PC-3 (cell line): ENCODE measurements at regions not wholly inside any gene's neighbourhood (a gene's known extent, or its start where the extent isn't known, plus 50 kb on each side); places are given as distances from the start of the nearest gene placed in this dataset.

Experiments used
- EZH2 ChIP-seq: fragments of 300-600 bp; sonication (generic); IDR thresholded peaks from one replicate; pipeline ENCODE4 v1.6.1; 2017; ENCODE audit warnings: antibody characterized with exemption, mild to moderate bottlenecking, low read length; ENCODE audit not compliant: unreplicated experiment
- EZH2phosphoT487 ChIP-seq: fragments of 300-600 bp; sonication (generic); IDR thresholded peaks from 2 replicates; pipeline ENCODE4 v1.6.1; 2018; ENCODE audit warnings: mild to moderate bottlenecking, antibody characterized with exemption, low read length, borderline replicate concordance
- TF ChIP-seq, protein P1 (sequence below): fragments of 300-600 bp; sonication (generic); conservative IDR thresholded peaks from 2 replicates; pipeline ENCODE4 v1.5.1; 2017; ENCODE audit warnings: antibody characterized with exemption, low read depth, mild to moderate bottlenecking, low read length

GRCh38 chr15:26087395-26087794 lies 224.3 kb upstream of the ATP10A start:
- TF ChIP-seq, protein P1, sequence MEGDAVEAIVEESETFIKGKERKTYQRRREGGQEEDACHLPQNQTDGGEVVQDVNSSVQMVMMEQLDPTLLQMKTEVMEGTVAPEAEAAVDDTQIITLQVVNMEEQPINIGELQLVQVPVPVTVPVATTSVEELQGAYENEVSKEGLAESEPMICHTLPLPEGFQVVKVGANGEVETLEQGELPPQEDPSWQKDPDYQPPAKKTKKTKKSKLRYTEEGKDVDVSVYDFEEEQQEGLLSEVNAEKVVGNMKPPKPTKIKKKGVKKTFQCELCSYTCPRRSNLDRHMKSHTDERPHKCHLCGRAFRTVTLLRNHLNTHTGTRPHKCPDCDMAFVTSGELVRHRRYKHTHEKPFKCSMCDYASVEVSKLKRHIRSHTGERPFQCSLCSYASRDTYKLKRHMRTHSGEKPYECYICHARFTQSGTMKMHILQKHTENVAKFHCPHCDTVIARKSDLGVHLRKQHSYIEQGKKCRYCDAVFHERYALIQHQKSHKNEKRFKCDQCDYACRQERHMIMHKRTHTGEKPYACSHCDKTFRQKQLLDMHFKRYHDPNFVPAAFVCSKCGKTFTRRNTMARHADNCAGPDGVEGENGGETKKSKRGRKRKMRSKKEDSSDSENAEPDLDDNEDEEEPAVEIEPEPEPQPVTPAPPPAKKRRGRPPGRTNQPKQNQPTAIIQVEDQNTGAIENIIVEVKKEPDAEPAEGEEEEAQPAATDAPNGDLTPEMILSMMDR, result no peak
- TF ChIP-seq EZH2 (no peak), EZH2phosphoT487 (no peak)
